Fibroblast of skin of right biceps (primary cell): ENCODE measurements at regions not wholly inside any gene's neighbourhood (a gene's known extent, or its start where the extent isn't known, plus 50 kb on each side); places are given as distances from the start of the nearest gene placed in this dataset.

Source experiments
- DNase-seq: peaks from one replicate; pipeline ENCODE4 v3.0.0-alpha.2; 2013

GRCh38 chr7:145082366-145083161 is 246.7 kb upstream of the TPK1 start:
- no peak for DNase-seq

GRCh38 chr7:145065473-145065872 is 229.6 kb upstream of the TPK1 start:
- no peak for DNase-seq

- DNase-seq = no peak
Observed at GRCh38 chr7:145064114-145064513, 228.3 kb upstream of the TPK1 start.

GRCh38 chr7:145053781-145054180 is 217.9 kb upstream of the TPK1 start:
- DNase-seq = no peak

GRCh38 chr7:145050415-145050814 is 214.6 kb upstream of the TPK1 start:
- DNase-seq = no peak

- DNase-seq = peak; percentile 46
Observed at GRCh38 chr7:145036604-145037405, 201.0 kb upstream of the TPK1 start.

- DNase-seq = no peak
Observed at GRCh38 chr7:145031162-145031561, 195.3 kb upstream of the TPK1 start.

GRCh38 chr7:145030754-145031153 is 194.9 kb upstream of the TPK1 start:
- no peak for DNase-seq

- no peak for DNase-seq
Observed at GRCh38 chr7:145020454-145020853, 184.6 kb upstream of the TPK1 start.

- no peak for DNase-seq
Observed at GRCh38 chr7:145016068-145016467, 180.2 kb upstream of the TPK1 start.

GRCh38 chr7:145009876-145010275 is 174.0 kb upstream of the TPK1 start:
- DNase-seq = no peak

- no peak for DNase-seq
Observed at GRCh38 chr7:145005601-145006000, 169.7 kb upstream of the TPK1 start.

GRCh38 chr7:144997512-144997911 is 161.7 kb upstream of the TPK1 start:
- no peak for DNase-seq

GRCh38 chr7:144995495-144995894 is 159.6 kb upstream of the TPK1 start:
- DNase-seq = no peak

- no peak for DNase-seq
Observed at GRCh38 chr7:144991041-144991440, 155.2 kb upstream of the TPK1 start.

- DNase-seq = peak; percentile 0
Observed at GRCh38 chr7:144987686-144988085, 151.8 kb upstream of the TPK1 start.

- DNase-seq = no peak
Observed at GRCh38 chr7:144982133-144982532, 146.3 kb upstream of the TPK1 start.

GRCh38 chr7:144975882-144976281 is 140.0 kb upstream of the TPK1 start:
- DNase-seq = no peak

GRCh38 chr7:144969787-144970186 is 133.9 kb upstream of the TPK1 start:
- no peak for DNase-seq

- no peak for DNase-seq
Observed at GRCh38 chr7:144960763-144961162, 124.9 kb upstream of the TPK1 start.

GRCh38 chr7:144957998-144958397 is 122.1 kb upstream of the TPK1 start:
- DNase-seq = no peak

GRCh38 chr7:144955422-144955821 is 119.6 kb upstream of the TPK1 start:
- no peak for DNase-seq

GRCh38 chr7:144941127-144941526 is 105.3 kb upstream of the TPK1 start:
- DNase-seq = no peak

- DNase-seq = no peak
Observed at GRCh38 chr7:144937199-144937598, 101.3 kb upstream of the TPK1 start.
